GM19035 (cell line): ENCODE measurements at regions not wholly inside any gene's neighbourhood (a gene's known extent, or its start where the extent isn't known, plus 50 kb on each side); places are given as distances from the start of the nearest gene placed in this dataset.

ENCODE experiments used
- ATAC-seq: cut with Tn5 transposase; IDR thresholded peaks from one replicate; pipeline ENCODE4 v1.9.1; 2021; ENCODE audit not compliant: unreplicated experiment

DNA sequence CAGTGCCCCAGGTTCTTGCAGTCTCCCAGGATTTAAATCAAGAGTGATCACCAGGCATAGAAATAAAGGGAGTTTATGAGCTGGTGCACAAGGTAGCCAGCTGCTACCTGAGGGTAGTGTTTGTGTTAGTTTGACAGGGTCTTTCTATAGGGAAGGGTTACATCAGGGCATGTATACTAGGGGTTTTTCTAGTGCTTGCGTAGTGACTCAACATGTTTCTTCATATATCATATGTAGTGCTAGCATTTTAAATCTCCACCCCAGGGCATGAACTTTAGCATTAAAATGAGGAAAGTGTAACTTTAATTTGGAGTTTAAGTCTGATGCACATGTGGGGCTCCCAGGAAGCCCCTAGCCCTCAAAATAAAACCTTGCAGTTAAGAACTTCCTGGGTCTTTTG, 86.5 kb upstream of the TNR start:
- ATAC-seq = no peak

- no peak for ATAC-seq
Measured at GRCh38 chr1:175826705-175827104, 83.3 kb upstream of the TNR start.

DNA sequence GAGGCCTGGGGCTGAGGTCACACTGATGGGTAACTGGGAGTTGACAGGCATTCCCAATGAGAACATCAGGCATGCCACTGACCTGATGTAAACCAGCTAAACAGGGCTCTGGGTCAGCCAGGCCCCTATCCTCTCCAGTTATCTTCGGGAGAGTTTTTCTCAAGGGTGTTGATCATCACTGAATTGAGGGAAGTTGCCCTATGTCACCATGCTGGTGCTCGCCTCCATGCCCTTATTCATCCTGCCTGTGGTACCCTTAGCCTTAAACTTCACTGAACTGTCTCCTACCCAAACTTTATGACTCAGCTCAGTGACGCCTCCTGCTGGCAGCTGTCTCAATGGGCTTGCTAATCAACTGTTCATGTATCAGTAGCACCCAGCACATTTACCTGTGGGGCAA, 80.7 kb upstream of the TNR start:
- ATAC-seq = no peak

DNA sequence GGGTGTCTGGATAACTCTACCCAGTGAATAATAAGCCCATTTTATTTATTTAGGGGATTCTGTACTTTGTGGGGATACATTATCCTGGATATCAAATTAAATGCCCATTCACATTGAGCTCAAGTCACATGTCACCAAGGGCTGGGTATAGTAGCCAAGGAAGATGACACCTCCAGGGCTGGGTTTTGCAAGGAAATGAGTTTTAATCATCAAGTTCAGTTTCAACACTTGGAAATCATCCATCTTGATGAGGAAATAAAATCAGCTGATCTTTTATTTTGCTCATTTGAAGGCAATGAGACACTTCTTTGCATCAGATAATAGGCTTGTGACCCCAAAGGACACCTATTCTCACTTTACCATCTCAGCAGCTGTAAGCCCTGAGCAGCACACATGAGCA, 80.0 kb upstream of the TNR start:
- ATAC-seq = no peak

DNA sequence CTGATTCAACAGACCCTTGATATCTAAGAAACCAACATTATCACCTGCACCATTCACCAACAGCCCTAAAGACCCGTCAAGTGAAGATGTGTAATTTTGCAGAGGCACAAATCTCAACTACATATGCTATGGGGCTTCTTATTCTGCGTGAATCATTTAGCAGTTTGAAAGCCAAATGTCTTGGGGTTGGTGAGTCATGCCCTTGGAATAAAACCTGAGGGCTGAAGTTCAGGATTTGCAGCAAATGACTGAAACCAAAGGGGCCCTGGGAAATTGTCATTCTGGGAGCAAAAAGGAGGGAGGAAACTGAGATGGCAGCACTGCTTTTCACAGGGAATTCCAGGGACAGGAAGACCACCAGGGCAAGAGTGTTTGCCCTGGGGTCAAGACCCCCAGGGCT, 79.2 kb upstream of the TNR start:
- ATAC-seq = no peak

DNA sequence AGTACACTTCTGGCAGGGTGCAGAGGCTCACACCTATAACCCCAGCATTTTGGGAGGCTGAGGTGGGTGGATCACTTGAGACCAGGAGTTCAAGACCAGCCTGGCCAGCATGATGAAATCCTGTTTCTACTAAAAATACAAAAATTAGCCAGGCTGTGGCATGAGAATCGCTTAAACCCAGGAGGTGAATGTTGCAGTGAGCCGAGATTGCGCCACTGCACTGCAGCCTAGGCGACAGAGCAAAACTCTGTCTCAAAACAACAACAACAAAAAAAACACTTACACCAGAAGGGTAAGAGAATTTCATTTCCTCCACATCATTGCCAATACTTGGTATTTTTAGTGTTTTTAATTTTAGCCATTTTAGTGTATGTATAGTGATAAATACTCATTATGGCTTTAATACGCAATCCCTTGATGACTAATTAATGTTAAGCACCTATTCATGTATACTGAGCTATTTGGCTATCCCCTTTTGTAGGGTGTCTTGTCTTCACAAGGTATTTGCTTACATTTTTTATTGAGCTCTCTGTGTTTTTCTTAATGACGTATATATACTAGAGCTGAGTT, 77.1 kb upstream of the TNR start:
- no peak for ATAC-seq

GRCh38 chr1:175818929-175819328, 75.5 kb upstream of the TNR start:
- no peak for ATAC-seq

- ATAC-seq = no peak
Measured at GRCh38 chr1:175817445-175817844, 74.0 kb upstream of the TNR start.

GRCh38 chr1:175814885-175815284, 71.5 kb upstream of the TNR start:
- no peak for ATAC-seq

- ATAC-seq = no peak
Measured at GRCh38 chr1:175812936-175813335, 69.5 kb upstream of the TNR start.

GRCh38 chr1:175810305-175810704, 66.9 kb upstream of the TNR start:
- ATAC-seq = no peak

DNA sequence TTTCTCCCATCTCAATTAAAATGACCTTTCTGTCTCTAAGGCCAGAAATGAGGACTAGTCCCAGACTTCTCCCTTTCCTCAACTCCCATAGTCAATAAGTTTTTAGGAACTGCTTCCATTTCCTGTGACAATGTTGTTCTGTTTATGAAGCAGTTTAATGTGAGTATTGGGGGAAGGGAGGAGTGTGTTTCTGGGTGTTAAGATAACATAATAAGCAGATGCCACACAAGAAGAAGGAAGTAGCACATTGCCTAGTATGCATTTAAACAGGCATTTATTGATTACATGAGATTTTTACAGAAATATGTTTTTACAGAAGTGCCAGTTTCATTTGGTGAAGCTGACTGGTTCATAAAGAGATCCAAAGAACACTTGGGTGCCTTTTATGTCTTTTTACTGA, 65.6 kb upstream of the TNR start:
- ATAC-seq = no peak

GRCh38 chr1:175808573-175808972, 65.2 kb upstream of the TNR start:
- ATAC-seq = no peak

GRCh38 chr1:175804561-175804960, 61.2 kb upstream of the TNR start:
- ATAC-seq = no peak

DNA sequence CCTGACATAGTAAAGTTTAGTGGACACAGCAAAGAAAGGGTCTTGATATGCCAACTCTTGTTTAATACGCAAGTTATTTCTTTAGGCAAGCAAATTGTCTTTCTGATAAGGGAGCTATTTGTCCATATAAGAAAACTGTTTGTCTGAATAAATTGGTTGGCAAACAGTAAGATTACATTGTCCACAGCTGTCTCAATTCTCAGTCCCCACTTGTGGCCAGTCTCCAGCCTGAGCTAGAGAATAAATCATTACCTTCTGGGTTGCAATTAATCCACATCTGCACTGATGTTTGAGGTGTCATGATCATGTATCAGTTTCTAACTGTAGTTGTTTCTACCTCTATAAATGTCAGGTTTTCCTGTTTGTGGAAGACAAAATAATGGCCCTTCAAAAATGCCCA, 60.0 kb upstream of the TNR start:
- no peak for ATAC-seq

GRCh38 chr1:175802407-175803123, 59.2 kb upstream of the TNR start:
- no peak for ATAC-seq

DNA sequence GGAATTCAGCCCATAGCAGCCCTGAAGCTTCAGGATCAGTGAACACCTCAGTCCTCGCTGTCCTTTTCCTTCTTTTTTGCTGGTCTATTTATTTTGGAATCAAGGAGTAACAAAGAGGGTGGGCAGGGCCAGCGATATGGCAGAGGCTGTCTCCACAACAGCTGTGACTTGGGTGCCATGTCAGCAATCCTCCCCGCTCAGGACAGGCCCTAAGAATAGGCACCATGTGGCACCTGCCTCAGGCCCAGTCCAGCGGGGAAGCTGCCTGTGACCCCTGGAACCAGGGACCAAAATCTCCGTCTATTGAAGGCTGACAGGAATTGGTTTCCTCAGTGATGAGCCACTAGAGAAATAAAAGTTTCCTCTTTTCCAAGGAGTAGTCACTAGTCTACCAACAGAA, 58.6 kb upstream of the TNR start:
- no peak for ATAC-seq

- no peak for ATAC-seq
Measured at GRCh38 chr1:175797576-175797975, 54.2 kb upstream of the TNR start.

DNA sequence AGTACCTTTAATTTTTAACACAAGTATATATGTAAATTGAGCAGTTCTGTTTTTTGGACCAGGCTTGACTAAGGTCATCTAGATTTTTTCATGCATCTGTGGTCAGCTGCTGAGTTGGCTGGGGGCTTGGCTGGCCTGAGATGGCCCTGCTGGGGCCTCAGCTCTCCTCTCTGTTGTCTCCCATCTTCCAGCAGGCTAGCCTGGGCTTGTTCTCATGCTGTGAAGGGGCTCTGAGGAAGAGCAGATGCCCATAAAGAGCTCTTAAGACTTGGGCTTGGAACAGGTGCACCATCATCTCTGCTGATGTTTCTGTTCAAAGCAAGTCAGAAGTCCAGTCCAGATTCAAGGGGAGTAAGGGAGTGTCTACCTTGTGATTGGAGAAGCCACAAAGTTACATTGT, 51.2 kb upstream of the TNR start:
- no peak for ATAC-seq

GRCh38 chr1:175793617-175794016, 50.2 kb upstream of the TNR start:
- no peak for ATAC-seq
